LoVo (cell line): ENCODE measurements at regions not wholly inside any gene's neighbourhood (a gene's known extent, or its start where the extent isn't known, plus 50 kb on each side); places are given as distances from the start of the nearest gene placed in this dataset.
"Not testable (repeated sequence)": the region's sequence is repeated elsewhere in the genome, so short reads cannot be mapped to it uniquely, and the experiment has no call there.

Experiments used
- DNase-seq: peaks from one replicate; pipeline ENCODE4 v3.0.0-alpha.2; 2016; ENCODE audit warnings: low spot score

DNA sequence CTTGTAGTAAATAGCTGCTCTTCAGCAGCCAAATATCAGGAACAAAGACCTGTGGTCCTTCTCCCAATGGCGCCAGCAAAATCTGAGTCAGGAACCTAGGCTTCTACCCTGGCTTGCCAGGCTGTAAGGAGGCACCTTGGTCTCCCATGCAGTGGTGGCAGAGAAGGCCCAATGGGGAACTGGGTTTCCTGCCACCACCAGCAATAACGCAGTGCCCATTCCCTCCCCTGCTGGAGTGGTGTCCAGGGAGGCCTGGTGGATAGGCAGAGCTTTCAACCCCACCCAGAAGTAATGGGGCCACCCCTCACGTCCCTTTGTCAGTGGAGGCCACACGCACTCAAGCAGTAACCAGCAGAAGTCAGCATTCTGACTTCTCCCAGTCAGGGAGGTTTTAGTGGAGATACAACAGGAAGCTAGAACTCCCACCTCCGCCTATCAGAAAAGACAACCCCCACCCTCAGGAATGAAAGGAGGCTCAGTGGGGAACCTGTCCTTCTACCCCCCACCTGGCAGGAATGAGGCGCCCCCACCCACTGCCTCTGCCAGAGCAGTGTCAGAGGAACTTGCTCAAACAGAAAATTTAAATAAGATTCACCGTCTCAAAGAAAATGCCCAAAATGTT, 132.4 kb downstream of the COPS8 start:
- no peak for DNase-seq

DNA sequence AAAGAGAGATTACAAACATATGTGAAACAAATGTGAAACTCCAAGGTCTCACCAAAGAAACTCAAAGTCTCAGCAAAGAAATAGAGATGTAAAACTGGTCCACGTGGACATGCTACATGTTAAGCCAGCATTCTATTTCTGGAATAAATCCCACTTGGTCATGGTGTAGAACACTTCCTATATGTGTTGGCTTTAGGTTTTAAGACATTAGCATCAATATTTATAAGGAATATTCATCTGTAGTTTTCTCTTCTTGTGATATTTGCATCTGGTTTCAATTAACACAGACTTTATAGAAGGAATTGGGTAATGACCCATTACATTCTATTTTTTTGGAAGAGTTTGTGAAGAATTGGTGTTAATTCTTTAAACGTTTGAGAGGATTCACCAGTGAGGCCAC, 133.1 kb downstream of the COPS8 start:
- DNase-seq = no peak

DNA sequence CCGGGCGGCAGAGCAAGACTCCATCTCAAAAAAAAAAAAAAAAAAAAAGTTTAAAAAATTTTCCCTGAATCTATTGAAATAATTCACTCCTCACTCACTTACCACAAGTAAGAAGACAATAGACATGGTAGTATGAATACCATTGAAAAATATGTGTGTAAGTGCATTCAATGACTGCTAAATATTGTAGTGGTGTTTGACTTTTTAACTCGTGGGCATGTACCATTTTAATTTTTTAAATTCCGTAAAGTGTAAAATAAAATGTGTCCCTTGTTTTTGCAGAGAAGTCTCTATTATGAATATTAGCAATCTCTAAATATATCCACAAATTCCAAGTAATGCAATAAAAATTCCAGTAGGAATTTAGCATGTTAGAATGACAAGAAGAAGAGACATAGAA, 134.1 kb downstream of the COPS8 start:
- no peak for DNase-seq

DNA sequence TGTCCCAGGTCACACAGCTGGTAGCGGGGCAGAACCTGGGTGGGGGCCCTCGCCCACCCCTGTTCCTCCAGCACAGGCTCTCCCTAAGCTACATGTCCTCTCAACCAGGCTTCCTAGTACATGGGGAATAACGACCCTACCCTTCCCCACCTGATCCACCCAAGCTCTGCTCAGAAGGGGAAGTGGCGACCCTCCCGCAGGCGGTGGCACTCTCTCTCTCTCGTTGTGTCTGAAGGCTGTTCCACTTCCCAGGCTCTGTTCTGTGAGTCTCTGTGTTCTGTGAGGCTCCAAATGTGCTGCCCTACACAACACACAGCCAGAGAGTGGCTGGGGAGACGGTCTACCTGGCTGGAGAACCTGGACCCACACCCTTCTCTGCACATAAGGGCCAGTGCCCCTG, 135.8 kb downstream of the COPS8 start:
- no peak for DNase-seq

DNA sequence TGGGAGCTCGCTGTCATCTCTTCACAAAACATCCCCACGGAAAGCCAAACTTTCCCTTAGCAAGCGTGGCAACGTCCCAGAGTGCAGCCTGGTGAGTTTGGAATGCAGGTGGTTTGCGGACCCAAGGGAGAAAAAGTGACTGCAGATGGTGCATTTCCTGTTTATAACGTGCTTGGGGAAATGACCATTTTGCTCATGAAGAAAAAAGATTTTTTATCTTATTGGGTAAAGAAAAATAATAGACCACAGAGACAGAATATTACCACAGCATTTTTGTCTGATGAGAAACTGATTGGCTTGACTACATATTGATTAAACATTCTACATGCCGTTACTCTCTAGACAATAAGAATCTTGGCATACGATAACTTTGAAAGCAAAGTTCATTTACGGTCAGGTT, 136.5 kb downstream of the COPS8 start:
- no peak for DNase-seq

DNA sequence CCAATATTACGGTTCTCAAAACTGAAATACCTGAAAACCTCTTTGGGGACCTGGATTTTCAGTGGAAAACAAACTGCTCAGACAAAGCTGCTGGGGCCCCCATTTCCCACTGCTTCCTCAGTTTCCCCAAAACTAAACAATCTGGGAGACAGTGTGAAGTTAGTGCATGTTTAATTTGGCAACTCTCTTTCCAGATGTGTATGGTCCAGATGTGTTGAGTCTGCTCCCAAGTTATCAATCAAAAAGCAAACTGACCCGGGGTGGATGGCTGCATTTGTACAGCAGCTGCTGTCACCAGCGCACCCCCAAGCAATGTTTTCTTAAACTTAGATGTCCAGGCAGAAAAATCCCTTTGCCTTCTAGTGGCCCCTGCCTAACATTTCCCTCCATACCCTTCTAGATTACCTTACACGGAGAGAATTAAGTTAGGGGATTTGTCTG, 136.9 kb downstream of the COPS8 start:
- DNase-seq = no peak

DNA sequence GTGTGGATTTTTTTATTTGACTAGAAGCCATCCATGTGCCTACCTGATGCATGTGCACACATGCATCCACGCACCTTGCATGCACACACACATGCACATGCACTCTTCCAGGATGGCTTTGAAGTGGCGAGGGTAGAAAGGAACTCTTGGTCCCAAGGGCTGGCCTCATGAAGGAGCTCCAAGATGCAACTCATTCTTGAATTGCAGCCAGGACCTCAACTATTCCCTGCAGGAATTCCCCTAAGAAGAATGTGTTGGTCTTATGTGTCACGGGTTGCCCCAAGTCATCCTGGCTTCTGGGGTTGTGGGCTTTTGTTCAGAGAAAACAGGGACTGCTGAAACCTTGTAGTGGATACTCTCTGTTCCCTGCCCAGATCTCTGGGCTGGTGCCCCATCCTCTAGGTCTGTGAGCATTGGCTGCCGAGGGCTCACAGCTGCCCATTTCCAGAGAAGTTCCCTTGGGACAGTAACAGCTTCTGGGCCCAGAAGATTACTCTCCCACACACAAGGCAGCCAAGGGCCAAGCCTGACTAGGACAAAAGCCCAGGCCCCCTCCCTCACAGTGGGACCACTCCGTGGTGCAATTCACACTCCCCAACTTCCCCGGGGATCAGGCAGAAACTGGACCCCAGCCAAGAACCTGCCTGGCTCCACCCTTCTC, 137.6 kb downstream of the COPS8 start:
- peak; percentile 48 for DNase-seq

DNA sequence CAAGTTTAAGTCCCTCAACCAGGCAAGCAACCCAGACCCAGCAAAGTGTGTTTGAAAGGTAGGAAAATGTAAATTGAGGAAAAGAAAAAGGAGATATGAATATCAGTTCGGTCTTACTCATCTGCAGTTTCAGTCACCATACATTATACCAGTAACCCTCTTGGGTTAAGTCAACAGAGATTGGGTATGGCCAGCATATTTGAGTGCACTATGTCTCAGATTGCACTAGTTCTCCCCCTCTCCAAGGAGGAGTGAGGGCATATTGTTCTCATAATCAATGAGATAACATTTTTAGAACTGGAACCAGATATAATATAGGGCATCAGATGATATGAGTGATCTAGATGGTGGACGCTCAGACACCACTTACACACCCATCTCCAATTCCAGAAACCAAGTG, 141.5 kb downstream of the COPS8 start:
- DNase-seq = no peak

DNA sequence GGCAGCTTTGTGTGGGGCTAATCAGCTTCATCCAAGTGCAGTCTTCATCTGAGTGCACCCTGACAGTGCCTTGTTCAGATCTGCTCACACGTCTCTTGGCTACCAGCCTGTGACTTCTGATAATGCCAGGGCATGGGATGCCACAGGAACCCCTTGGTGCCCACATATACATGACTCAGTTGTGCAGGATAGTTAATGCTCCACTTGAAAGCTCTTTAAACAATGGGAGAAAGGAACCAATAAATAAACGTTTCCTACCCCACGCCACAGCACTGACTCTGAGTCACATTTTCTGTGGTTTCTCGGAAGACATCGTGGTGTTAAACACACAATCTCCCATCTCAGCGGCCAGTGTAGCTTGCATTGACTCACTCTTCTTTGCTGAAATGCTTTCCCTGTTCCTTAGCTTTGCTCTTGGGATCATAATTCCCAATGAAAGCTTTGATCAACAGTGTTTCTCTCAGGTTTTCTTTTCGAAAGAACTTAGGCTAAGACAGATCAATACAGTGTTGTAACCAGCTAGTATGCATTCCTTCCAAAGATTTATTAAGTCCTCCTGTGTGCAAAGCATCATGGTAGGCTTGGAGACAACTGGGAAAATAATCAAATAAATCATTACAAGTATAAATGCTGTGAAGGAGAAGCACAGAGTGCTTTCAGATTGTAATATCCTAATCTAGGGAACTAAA, 142.0 kb downstream of the COPS8 start:
- peak; percentile 39 for DNase-seq

DNA sequence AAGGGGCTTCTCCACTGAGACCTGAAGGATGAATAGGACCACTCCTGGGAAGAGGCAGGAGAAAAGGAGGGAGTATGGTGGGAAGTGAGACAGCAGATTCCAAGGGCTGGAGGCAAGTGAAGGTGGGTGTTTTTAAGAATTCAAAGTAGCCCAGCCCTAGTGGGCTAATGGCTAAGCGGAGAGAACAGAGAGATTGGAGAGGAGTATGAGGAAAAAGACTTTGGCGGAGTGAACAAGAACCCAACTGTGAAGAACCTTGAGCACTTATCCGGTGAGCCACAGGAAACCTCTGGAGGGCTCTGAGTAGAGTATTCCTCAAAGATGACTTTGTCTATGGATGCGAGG, 142.6 kb downstream of the COPS8 start:
- DNase-seq = no peak

DNA sequence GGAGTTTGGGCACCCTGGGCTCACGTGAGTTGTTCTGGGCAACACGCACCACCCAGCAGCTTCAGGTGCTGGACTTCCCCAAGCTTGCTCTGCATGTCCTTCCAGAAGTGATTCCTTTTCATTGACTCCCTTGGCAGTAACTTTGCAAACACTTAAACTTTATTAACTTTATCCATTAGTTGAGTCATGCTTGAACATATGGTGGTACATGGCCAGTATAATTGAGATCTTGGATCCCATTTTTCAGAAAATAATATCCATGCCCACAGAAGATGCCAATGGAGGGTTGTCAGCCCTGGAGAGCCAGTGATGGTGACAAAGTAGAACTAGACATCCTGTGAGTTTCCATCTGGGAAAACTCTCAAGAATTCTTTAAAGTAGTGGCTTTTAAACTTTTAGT, 144.2 kb downstream of the COPS8 start:
- no peak for DNase-seq

DNA sequence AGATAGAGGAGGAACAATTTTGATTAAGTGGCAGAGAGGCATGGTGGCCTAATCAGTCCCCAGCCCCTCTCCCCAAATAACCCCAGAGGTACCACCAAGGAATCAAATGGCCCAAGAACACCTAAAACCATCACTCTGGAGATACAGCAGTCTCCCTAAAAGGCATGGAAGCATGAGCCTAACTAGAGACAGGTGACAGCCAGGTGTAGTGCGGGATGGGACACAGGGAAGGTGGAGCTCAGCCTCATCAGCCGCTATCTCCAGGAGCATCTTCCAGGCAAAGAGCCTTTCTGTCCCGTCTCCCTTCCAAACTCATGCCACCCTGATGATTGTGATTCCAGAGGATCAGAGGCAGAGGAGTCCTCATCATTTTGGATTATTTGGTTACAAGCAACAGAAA, 144.7 kb downstream of the COPS8 start:
- no peak for DNase-seq

DNA sequence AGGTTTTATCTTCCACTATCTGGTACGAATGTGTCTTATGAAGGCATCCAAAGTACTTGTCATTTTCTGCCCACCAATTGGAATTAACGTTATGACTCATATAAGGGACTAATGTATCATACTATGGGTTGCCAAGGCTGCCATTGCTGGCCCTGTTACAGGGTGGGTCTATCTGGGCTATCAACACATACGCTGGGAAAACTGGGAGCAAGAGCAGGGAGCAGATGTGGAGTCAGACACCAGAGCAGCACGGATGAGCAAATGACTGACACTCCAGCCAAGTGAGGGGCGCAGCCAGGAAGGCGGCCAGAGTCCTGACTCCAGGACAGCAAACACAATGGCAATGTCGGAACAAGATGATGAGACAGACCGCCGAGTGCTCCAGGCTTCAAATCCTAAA, 145.9 kb downstream of the COPS8 start:
- no peak for DNase-seq

DNA sequence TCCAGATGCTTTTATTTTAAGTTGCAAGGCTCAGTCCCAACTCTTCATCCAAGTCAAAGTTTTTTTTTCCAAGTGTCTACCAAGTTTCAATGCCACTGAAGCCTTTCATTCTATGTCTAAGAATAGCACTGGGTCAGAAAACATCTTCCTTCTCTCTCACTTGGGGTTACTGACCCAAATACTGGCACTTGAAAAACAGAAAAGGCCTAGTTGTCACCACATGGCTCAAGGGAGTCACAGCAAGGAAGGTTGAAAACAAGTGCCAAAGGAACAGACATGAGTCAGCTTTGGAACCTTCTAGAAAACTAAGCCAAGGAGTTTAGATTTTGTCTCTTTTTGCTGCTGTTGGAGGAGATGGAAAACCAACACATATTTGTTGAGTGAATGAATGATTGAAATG, 146.5 kb downstream of the COPS8 start:
- no peak for DNase-seq

DNA sequence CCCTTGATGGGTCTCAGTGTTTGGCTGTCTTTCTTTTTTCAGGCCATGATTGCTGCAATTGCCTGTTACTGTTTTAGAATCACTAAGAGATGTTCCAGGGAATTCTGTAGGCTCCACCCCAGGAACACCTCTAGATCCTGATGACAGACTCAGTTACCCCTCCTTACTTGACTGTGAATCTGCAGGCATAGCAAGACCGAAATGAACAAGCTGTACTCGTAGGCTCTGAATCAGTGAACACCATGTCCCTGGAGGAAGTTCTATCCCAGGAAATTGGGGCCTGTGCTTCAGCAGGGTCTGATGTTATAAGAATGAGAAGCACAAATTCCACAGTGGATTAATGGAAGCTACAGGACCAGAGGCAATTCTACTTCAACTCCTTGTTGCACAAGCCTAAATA, 148.6 kb downstream of the COPS8 start:
- no peak for DNase-seq

DNA sequence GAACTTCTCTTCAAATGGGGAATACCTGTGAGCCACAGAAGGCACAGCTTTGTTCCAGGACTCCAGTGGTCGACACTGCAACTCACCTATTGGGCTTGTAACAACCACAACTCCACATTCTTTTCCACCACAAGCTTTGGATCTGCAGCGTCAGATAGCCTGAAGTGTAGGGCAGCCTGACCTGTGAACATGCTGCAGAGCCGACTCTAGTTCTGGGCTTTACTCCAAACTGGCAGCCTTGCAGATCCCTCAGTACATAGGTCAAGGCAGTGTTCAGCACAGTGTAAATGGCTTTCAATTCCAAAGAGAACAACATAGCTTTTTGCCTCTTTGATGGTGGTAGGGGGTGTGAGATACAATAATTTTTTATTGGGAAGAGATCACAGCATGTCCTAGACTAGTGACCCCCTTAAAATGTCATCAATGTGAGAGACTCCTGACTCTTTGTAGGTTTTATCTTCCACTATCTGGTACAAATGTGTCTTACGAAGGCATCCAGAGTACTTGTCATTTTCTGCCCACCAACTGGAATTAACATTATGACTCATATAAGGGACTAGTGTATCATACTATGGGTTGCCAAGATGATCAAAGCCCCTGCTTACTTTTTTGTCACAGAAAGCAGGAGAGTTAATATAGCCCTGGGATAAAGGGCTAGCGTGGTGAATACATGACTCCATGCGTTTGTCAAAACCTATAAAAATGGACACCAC, 149.8 kb downstream of the COPS8 start:
- no peak for DNase-seq

DNA sequence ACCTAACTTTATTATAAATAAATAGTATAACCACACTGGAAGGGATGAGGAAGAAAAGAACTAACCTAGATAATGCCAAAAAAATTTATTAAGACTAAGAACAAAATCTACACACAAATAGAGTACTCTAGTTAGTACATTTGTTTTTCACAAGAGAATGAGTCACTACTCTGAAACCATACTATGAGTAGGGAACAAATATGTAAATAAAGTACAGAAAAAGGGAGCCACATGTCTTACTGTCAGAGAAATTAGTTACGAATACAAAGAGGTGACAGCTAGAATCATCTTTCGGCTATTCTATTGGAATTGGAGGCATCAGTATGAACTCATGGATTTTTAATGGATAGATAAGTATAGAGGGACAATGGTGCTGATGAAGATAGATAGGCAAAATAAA, 150.5 kb downstream of the COPS8 start:
- DNase-seq = no peak

DNA sequence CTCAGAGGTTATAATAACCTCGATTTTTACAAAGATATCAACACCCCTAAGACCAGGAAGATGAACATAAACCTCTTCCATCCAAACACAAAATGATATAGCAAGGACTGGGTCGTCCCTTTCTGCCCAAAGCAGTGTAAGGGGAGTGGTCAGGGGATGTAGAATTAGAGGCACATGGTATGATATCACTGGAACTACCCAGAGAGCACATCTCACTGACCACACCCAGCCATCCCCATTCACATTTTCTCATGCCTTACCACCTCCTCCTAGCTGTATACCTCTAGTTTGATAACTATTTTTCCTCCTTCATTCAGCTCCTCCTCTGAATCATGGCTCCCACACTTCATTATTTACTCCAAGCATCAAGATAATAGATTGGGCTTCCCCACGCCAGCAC, 152.6 kb downstream of the COPS8 start:
- DNase-seq = no peak

DNA sequence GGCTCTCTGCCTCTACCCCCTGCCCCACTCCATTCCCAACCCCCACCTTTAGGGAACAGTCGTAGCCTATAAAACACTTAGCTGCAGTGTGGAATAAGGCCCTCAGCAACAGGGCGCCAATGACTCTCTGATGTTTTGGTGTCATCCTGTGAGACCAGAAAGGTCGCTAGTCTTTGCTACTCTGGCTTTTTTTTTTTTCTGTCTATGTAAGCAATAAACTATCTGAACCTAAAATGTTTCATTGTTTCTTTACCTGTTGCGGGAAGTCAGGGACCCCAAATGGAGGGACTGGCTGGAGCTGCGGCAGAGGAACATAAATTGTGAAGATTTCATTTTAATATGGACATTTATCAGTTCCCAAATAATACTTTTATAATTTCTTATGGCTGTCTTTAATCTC, 154.6 kb downstream of the COPS8 start:
- DNase-seq = no peak

DNA sequence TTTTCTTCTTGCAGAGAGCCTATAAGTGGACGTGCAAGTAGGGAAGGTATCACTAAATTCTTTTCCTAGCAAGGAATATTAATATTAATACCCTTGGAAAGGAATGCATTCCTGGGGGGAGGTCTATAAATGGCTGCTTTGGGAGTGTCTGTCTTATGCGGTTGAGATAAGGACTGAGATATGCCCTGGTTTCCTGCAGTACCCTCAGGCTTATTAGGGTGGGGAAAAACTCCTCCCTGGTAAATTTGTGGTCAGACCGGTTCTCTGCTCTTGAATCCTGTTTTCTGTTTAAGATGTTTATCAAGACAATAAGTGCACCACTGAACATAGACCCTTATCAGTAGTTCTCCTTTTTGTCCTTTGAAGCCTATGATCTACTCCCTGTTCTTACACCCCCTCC, 155.2 kb downstream of the COPS8 start:
- DNase-seq = not testable (repeated sequence)

DNA sequence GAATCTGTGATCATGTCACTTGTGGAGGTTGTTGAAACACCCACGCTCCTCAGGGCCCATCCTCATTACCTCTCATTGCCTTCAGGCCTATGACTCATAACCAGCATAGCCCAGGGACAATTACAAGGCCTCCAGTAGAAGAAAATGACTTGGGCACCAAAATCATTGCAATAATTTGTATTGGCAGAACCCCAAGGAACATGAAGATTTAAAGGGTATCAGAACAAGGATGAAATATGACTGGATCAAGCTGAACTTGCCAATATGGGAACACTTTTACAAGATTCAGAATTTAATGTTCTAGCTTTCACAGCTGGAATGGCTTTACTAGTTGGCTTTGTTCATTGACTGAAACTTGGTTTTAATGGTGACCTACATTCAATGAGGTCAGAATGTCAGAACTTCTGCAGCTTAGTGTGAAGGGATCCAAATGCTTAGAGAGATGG, 156.4 kb downstream of the COPS8 start:
- no peak for DNase-seq

DNA sequence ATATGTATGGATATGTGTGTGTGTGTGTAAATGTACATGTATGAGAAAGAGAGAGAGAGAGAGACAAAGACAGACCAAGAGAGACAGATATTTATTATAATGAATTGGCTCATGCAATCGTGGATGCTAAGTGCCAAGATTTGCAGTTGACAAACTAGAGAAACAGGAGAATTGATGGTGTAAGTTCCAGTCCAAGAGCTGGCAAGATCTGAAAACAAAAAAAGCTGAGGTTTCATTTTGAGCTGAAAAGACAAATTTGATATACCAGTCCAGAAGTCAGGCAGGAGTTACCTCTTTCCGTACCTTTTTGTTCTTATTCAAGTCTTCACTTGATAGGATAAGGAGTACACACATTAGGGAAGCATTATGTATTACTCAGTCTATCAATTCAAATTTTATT, 157.8 kb downstream of the COPS8 start:
- no peak for DNase-seq

DNA sequence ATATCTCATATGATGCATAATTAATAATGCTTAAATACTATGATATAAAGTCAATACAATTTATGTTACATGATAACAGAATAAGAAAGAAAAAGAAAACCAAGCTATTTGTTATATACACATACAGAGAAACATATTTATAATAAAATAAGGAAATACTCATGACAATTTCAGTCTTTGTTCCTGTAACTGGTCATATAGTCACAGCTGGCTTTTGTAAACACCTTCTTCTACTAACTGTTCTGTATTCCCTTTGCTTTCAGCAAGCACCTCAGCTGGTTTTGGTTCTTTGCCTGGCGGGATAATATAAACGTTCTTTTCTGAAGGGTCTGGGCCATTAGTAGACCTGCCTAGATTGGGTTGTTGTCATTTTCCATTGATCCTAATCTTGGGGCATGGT, 158.5 kb downstream of the COPS8 start:
- no peak for DNase-seq
